HCT116 (cell line): ENCODE measurements at regions not wholly inside any gene's neighbourhood (a gene's known extent, or its start where the extent isn't known, plus 50 kb on each side); places are given as distances from the start of the nearest gene placed in this dataset.

ENCODE experiments used
- CBX3 ChIP-seq: IDR thresholded peaks from 2 replicates; pipeline ENCODE4 v1.6.1; 2012; ENCODE audit warnings: low read depth
- CEBPB ChIP-seq: IDR thresholded peaks from 2 replicates; pipeline ENCODE4 v1.6.1; 2012; ENCODE audit warnings: low read depth
- EZH2 ChIP-seq: fragments of 200-600 bp; sonication (generic); IDR thresholded peaks from 2 replicates; pipeline ENCODE4 v1.6.1; 2017; ENCODE audit warnings: antibody characterized with exemption, mixed run types
- EZH2phosphoT487 ChIP-seq: fragments of 200-600 bp; IDR thresholded peaks from 2 replicates; pipeline ENCODE4 v1.6.1; 2018; ENCODE audit warnings: antibody characterized with exemption, borderline replicate concordance
- FOSL1 ChIP-seq: IDR thresholded peaks from 2 replicates; pipeline ENCODE4 v1.6.1; 2012; ENCODE audit warnings: low read depth
- POLR2A ChIP-seq: IDR thresholded peaks from 2 replicates; pipeline ENCODE4 v1.7.0; 2011; ENCODE audit warnings: borderline replicate concordance; ENCODE audit not compliant: insufficient read depth, insufficient read length; ENCODE audit errors: extremely low read depth
- POLR2AphosphoS5 ChIP-seq: IDR thresholded peaks from 2 replicates; pipeline ENCODE4 v1.6.1; 2011; ENCODE audit warnings: mild to moderate bottlenecking, low read depth, low read length, moderate library complexity
- RAD21 ChIP-seq: IDR thresholded peaks from 2 replicates; pipeline ENCODE4 v1.6.1; 2012; ENCODE audit warnings: low read depth, mild to moderate bottlenecking
- SIN3A ChIP-seq: IDR thresholded peaks from 2 replicates; pipeline ENCODE4 v1.6.1; 2012; ENCODE audit warnings: low read depth
- SP1 ChIP-seq: IDR thresholded peaks from 2 replicates; pipeline ENCODE4 v1.6.1; 2012; ENCODE audit warnings: low read depth
- YY1 ChIP-seq: IDR thresholded peaks from 2 replicates; pipeline ENCODE4 v1.6.1; 2011; ENCODE audit warnings: low read length, low read depth, moderate library complexity, mild to moderate bottlenecking; ENCODE audit not compliant: insufficient replicate concordance; ENCODE audit errors: extremely low read depth
- ZNF274 ChIP-seq: fragments of 200-500 bp; sonication (Bioruptor generic); IDR thresholded peaks from 2 replicates; pipeline ENCODE4 v1.6.1; 2014; ENCODE audit warnings: mild to moderate bottlenecking, low read depth, low read length, inconsistent platforms
- TF ChIP-seq, protein P1 (sequence below), 3 experiments: fragments of 200-600 bp in 1 of 3; sonication (generic) in 1 of 3; IDR thresholded peaks in 2 of 3; conservative IDR thresholded peaks in 1 of 3; 2 replicates each; pipeline ENCODE4 v1.5.1; 2012 to 2017; ENCODE audit warnings: low read depth in 2 of 3, low read length in 2 of 3, antibody characterized with exemption in 1 of 3, borderline replicate concordance in 1 of 3, control low read depth in 1 of 3, mild to moderate bottlenecking in 1 of 3, mixed read lengths in 1 of 3, mixed run types in 1 of 3, moderate library complexity in 1 of 3; ENCODE audit not compliant: insufficient read depth in 1 of 3
- TF ChIP-seq, protein P2 (sequence below): IDR thresholded peaks from 2 replicates; pipeline ENCODE4 v1.6.1; 2012; ENCODE audit warnings: low read depth

- TF ChIP-seq, protein P1, sequence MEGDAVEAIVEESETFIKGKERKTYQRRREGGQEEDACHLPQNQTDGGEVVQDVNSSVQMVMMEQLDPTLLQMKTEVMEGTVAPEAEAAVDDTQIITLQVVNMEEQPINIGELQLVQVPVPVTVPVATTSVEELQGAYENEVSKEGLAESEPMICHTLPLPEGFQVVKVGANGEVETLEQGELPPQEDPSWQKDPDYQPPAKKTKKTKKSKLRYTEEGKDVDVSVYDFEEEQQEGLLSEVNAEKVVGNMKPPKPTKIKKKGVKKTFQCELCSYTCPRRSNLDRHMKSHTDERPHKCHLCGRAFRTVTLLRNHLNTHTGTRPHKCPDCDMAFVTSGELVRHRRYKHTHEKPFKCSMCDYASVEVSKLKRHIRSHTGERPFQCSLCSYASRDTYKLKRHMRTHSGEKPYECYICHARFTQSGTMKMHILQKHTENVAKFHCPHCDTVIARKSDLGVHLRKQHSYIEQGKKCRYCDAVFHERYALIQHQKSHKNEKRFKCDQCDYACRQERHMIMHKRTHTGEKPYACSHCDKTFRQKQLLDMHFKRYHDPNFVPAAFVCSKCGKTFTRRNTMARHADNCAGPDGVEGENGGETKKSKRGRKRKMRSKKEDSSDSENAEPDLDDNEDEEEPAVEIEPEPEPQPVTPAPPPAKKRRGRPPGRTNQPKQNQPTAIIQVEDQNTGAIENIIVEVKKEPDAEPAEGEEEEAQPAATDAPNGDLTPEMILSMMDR (IDR thresholded peaks at IDR 0.05 in 2 of 3, conservative IDR thresholded peaks at IDR 0.05 in 1 of 3; ENCODE audit: borderline replicate concordance in 1 of 3, insufficient read depth in 1 of 3, low read depth in 2 of 3, low read length in 2 of 3), result no peak
- TF ChIP-seq POLR2AphosphoS5, result no peak
- TF ChIP-seq POLR2A, result no peak
- no peak for TF ChIP-seq EZH2phosphoT487
- no peak for TF ChIP-seq ZNF274
- TF ChIP-seq FOSL1, result no peak
- no peak for TF ChIP-seq SP1
- no peak for TF ChIP-seq CEBPB
- no peak for TF ChIP-seq CBX3
- TF ChIP-seq, protein P2, sequence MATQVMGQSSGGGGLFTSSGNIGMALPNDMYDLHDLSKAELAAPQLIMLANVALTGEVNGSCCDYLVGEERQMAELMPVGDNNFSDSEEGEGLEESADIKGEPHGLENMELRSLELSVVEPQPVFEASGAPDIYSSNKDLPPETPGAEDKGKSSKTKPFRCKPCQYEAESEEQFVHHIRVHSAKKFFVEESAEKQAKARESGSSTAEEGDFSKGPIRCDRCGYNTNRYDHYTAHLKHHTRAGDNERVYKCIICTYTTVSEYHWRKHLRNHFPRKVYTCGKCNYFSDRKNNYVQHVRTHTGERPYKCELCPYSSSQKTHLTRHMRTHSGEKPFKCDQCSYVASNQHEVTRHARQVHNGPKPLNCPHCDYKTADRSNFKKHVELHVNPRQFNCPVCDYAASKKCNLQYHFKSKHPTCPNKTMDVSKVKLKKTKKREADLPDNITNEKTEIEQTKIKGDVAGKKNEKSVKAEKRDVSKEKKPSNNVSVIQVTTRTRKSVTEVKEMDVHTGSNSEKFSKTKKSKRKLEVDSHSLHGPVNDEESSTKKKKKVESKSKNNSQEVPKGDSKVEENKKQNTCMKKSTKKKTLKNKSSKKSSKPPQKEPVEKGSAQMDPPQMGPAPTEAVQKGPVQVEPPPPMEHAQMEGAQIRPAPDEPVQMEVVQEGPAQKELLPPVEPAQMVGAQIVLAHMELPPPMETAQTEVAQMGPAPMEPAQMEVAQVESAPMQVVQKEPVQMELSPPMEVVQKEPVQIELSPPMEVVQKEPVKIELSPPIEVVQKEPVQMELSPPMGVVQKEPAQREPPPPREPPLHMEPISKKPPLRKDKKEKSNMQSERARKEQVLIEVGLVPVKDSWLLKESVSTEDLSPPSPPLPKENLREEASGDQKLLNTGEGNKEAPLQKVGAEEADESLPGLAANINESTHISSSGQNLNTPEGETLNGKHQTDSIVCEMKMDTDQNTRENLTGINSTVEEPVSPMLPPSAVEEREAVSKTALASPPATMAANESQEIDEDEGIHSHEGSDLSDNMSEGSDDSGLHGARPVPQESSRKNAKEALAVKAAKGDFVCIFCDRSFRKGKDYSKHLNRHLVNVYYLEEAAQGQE, result no peak
- TF ChIP-seq SIN3A, result no peak
- TF ChIP-seq EZH2, result no peak
- no peak for TF ChIP-seq RAD21
- TF ChIP-seq YY1, result no peak
Measured at GRCh38 chrX:84611843-84612636, 109.8 kb upstream of the HDX start.
